Transverse colon (tissue), 4 donors: ENCODE measurements at regions not wholly inside any gene's neighbourhood (a gene's known extent, or its start where the extent isn't known, plus 50 kb on each side); places are given as distances from the start of the nearest gene placed in this dataset.

Experiments used
- DNase-seq: peaks from one replicate; pipeline ENCODE4 v3.0.0-alpha.2; 2019
- H3K27ac ChIP-seq, 4 donors: fragments of 200-600 bp; sonication (generic); 2 replicates each; pipeline ENCODE4 v1.5.1; 2016 to 2018; ENCODE audit warnings: inconsistent platforms in 4 of 4
- H3K27me3 ChIP-seq: fragments of 200-600 bp; sonication (generic); 2 replicates; pipeline ENCODE4 v1.5.1; 2017; ENCODE audit warnings: inconsistent platforms
- H3K36me3 ChIP-seq, 4 donors: fragments of 200-600 bp; sonication (generic); 2 replicates each; pipeline ENCODE4 v1.5.1; 2017 to 2019; ENCODE audit warnings: inconsistent platforms in 4 of 4
- H3K4me1 ChIP-seq, 4 donors: fragments of 200-600 bp; sonication (generic); 2 replicates each; pipeline ENCODE4 v1.5.1; 2017 to 2020; ENCODE audit warnings: inconsistent platforms in 4 of 4
- H3K4me3 ChIP-seq, 4 donors: fragments of 200-600 bp; sonication (generic); 1 replicate in 1 of 4; 2 replicates in 3 of 4; pipeline versions ENCODE4 v1.5.1 to v1.6.1; 2017 to 2019; ENCODE audit warnings: inconsistent platforms in 4 of 4
- H3K9me3 ChIP-seq, 2 donors: fragments of 200-600 bp; sonication (generic); 2 replicates each; pipeline ENCODE4 v1.5.1; 2017 to 2019; ENCODE audit warnings: inconsistent platforms in 2 of 2
- CTCF ChIP-seq, 5 experiments: fragments of 200-600 bp in 3 of 5; fragments of 450-650 bp in 2 of 5; sonication (generic) in 3 of 5; IDR thresholded peaks; 1 replicate in 2 of 5; 2 replicates in 3 of 5; pipeline ENCODE4 v1.5.1; 2016 to 2017; ENCODE audit warnings: antibody characterized with exemption in 5 of 5, inconsistent platforms in 3 of 5, mild to moderate bottlenecking in 2 of 5, moderate library complexity in 1 of 5
- EP300 ChIP-seq: sonication (generic); formaldehyde crosslinking; IDR thresholded peaks from one replicate; pipeline ENCODE4 v1.6.1; 2017; ENCODE audit warnings: antibody characterized with exemption, low read depth
- POLR2A ChIP-seq: fragments of 450-650 bp; IDR thresholded peaks from one replicate; pipeline ENCODE4 v1.6.1; 2016; ENCODE audit warnings: antibody characterized with exemption, mild to moderate bottlenecking, moderate library complexity
- POLR2AphosphoS5 ChIP-seq, 3 donors: sonication (generic); formaldehyde crosslinking; IDR thresholded peaks; one replicate each; pipeline ENCODE4 v1.6.1; 2016; ENCODE audit warnings: antibody characterized with exemption in 3 of 3
- WGBS, 2 donors: methylation state at CpG; one replicate each; pipeline ENCODE4 v1.1.5; 2018; ENCODE audit warnings: low coverage in 1 of 2; 5-methylcytosine and 5-hydroxymethylcytosine counted together
- in situ Hi-C, 4 donors: fragments of 200-750 bp; cut with MboI; loops; one replicate each; pipeline versions ENCODE4 v1.15.0 to v1.15.1; 2017; ENCODE audit warnings: low sequenced_read_pairs in 3 of 4, low pct_ligation_motif_present in 1 of 4, low pct_unique_long_range_greater_than_20kb in 1 of 4
- intact Hi-C: fragments of 100-400 bp; cut with DNase I; formaldehyde crosslinking; loops from one replicate; pipeline ENCODE4 v1.15.1; 2023; ENCODE audit warnings: low total_unique reads

DNA sequence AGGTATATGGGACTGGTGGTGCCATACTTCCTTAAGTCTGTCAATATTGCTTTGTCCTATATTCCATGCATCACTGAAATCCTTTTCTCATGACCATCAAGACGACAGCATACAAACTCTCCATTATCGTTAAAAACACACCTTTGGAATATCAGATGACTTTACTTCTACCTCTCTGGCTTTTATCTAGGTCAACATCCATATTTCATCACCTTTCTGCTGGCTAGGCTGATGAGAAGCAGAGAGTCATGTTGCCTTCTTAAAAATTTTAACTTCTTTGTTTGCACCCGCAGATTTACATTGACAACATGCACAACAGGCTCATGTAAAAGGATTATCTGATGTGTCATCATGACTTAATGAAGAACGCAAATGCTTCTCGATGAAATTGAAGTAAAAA, 771.4 kb downstream of the OLFM4 start:
- no peaks in the 10 kb centered on the region for H3K36me3 ChIP-seq
- intact Hi-C loops, result no loop called here
- DNase-seq, result no peak
- no peak overlapping the region for H3K27ac ChIP-seq
- 81 to 84% methylated on average over 4 to 5 of the region's 5 CpGs for WGBS, 2 donors
- H3K4me3 ChIP-seq, result no peak overlapping the region
- no peaks in the 10 kb centered on the region for H3K4me1 ChIP-seq
- no peaks in the 10 kb centered on the region for H3K9me3 ChIP-seq
- TF ChIP-seq CTCF (IDR thresholded peaks at IDR 0.05) (no peak), POLR2AphosphoS5 (IDR thresholded peaks at IDR 0.05) (no peak), POLR2A (no peak), EP300 (no peak)
- no peaks in the 10 kb centered on the region for H3K27me3 ChIP-seq
- in situ Hi-C loops, result no loop called here

GRCh38 chr13:53807251-53807834, 778.7 kb downstream of the OLFM4 start:
- H3K4me1 ChIP-seq, result no peaks in the 10 kb centered on the region
- in situ Hi-C loops (no loop called here), intact Hi-C loops (no loop called here)
- H3K36me3 ChIP-seq, result no peaks in the 10 kb centered on the region
- no peak overlapping the region for H3K4me3 ChIP-seq
- no peaks in the 10 kb centered on the region for H3K9me3 ChIP-seq
- 43 to 57% methylated on average over 3 of the region's 3 CpGs for WGBS, 2 donors
- TF ChIP-seq CTCF (IDR thresholded peaks at IDR 0.05), result no peak
- DNase-seq, result no peak
- no peaks in the 10 kb centered on the region for H3K27me3 ChIP-seq
- H3K27ac ChIP-seq, result no peak overlapping the region

GRCh38 chr13:53821632-53822031, 793.0 kb downstream of the OLFM4 start:
- H3K27me3 ChIP-seq, result no peaks in the 10 kb centered on the region
- TF ChIP-seq EP300 (no peak), CTCF (IDR thresholded peaks at IDR 0.05) (no peak), POLR2A (no peak), POLR2AphosphoS5 (IDR thresholded peaks at IDR 0.05) (no peak)
- no peak overlapping the region for H3K27ac ChIP-seq
- intact Hi-C loops (no loop called here), in situ Hi-C loops (no loop called here)
- no peak for DNase-seq
- H3K36me3 ChIP-seq, result no peaks in the 10 kb centered on the region
- WGBS, 2 donors, result 57 to 82% methylated on average over 1 to 10 of the region's 10 CpGs
- no peaks in the 10 kb centered on the region for H3K4me1 ChIP-seq
- no peak overlapping the region for H3K4me3 ChIP-seq
- no peaks in the 10 kb centered on the region for H3K9me3 ChIP-seq

GRCh38 chr13:53822136-53822535, 793.5 kb downstream of the OLFM4 start:
- DNase-seq, result no peak
- in situ Hi-C loops (no loop called here), intact Hi-C loops (no loop called here)
- H3K4me1 ChIP-seq, result no peaks in the 10 kb centered on the region
- no peak overlapping the region for H3K4me3 ChIP-seq
- H3K9me3 ChIP-seq, result no peaks in the 10 kb centered on the region
- TF ChIP-seq POLR2AphosphoS5 (IDR thresholded peaks at IDR 0.05), result no peak
- TF ChIP-seq POLR2A, result no peak
- TF ChIP-seq EP300, result no peak
- TF ChIP-seq CTCF (IDR thresholded peaks at IDR 0.05), result no peak
- no peaks in the 10 kb centered on the region for H3K27me3 ChIP-seq
- no peaks in the 10 kb centered on the region for H3K36me3 ChIP-seq
- WGBS, 2 donors, result 84 to 89% methylated on average over 4 to 5 of the region's 5 CpGs
- H3K27ac ChIP-seq, result no peak overlapping the region
